K562 (cell line): ENCODE measurements at regions not wholly inside any gene's neighbourhood (a gene's known extent, or its start where the extent isn't known, plus 50 kb on each side); places are given as distances from the start of the nearest gene placed in this dataset.

Experiments
- ATF1 ChIP-seq, 2 experiments: fragments of 450-650 bp in 1 of 2; IDR thresholded peaks; 2 replicates each; pipeline ENCODE4 v1.6.1; 2016; ENCODE audit warnings: missing compliant biosample characterization in 1 of 2, missing genetic modification characterization in 1 of 2
- CHCHD3 ChIP-seq: fragments of 250-450 bp; sonication (Bioruptor Pico); IDR thresholded peaks from 2 replicates; pipeline ENCODE4 v2.1.2; 2022; ENCODE audit warnings: mild to moderate bottlenecking
- COPS2 ChIP-seq: fragments of 450-650 bp; conservative IDR thresholded peaks from 2 replicates; pipeline ENCODE4 v1.6.1; 2016; ENCODE audit warnings: mild to moderate bottlenecking, moderate library complexity
- DDX20 ChIP-seq: fragments of 450-650 bp; IDR thresholded peaks from 2 replicates; pipeline ENCODE4 v1.6.1; 2016; ENCODE audit warnings: missing genetic modification characterization, low read depth, mild to moderate bottlenecking, missing compliant biosample characterization, moderate library complexity
- ELF1 ChIP-seq: fragments of 200-800 bp; sonication (Bioruptor generic); IDR thresholded peaks from 2 replicates; pipeline ENCODE4 v1.6.1; 2016; ENCODE audit warnings: missing genetic modification characterization, missing compliant biosample characterization
- ETS2 ChIP-seq: IDR thresholded peaks from 2 replicates; pipeline ENCODE4 v1.6.1; 2016; ENCODE audit warnings: borderline replicate concordance, missing genetic modification characterization, mild to moderate bottlenecking, moderate library complexity, missing compliant biosample characterization; ENCODE audit not compliant: poor library complexity, severe bottlenecking
- FOXM1 ChIP-seq, 2 experiments: fragments of 450-650 bp in 1 of 2; sonication (generic) in 1 of 2; formaldehyde crosslinking in 1 of 2; IDR thresholded peaks; 2 replicates each; pipeline versions ENCODE4 v1.6.1 to v1.9.0; 2017 to 2022; ENCODE audit warnings: low read depth in 2 of 2, mild to moderate bottlenecking in 2 of 2, missing genetic modification reagents in 1 of 2, moderate library complexity in 1 of 2
- HIVEP1 ChIP-seq: fragments of 250-450 bp; sonication (Bioruptor Pico); IDR thresholded peaks from 2 replicates; pipeline ENCODE4 v1.4.0; 2020; ENCODE audit warnings: mild to moderate bottlenecking
- POU5F1 ChIP-seq: fragments of 150-350 bp; IDR thresholded peaks from 2 replicates; pipeline ENCODE4 v1.6.1; 2014; ENCODE audit warnings: borderline replicate concordance, low read length, low read depth, mild to moderate bottlenecking; ENCODE audit not compliant: partially characterized antibody
- SMAD2 ChIP-seq: fragments of 150-350 bp; IDR thresholded peaks from 2 replicates; pipeline ENCODE4 v1.6.1; 2014; ENCODE audit warnings: low read depth, mild to moderate bottlenecking, low read length
- SMAD4 ChIP-seq: fragments of 250-450 bp; sonication (Bioruptor Pico); conservative IDR thresholded peaks from 2 replicates; pipeline ENCODE4 v1.8.0; 2021; ENCODE audit warnings: inconsistent platforms, mild to moderate bottlenecking, moderate library complexity
- TAL1 ChIP-seq: fragments of 450-650 bp; IDR thresholded peaks from 2 replicates; pipeline ENCODE4 v1.6.1; 2016; ENCODE audit warnings: mild to moderate bottlenecking
- ZBTB1 ChIP-seq: sonication (generic); formaldehyde crosslinking; IDR thresholded peaks from 2 replicates; pipeline ENCODE4 v1.8.1; 2023; ENCODE audit warnings: missing genetic modification reagents, low read depth, mild to moderate bottlenecking, borderline replicate concordance
- ZEB2 ChIP-seq: fragments of 450-650 bp; IDR thresholded peaks from 2 replicates; pipeline ENCODE4 v1.6.1; 2016
- ZFP1 ChIP-seq: fragments of 450-650 bp; formaldehyde crosslinking; IDR thresholded peaks from 2 replicates; pipeline ENCODE4 v1.4.0; 2020; ENCODE audit warnings: mild to moderate bottlenecking, mixed read lengths
- ZNF124 ChIP-seq: sonication (generic); formaldehyde crosslinking; IDR thresholded peaks from 2 replicates; pipeline ENCODE4 v1.8.1; 2022; ENCODE audit warnings: missing genetic modification reagents
- ZNF184 ChIP-seq: sonication (generic); formaldehyde crosslinking; IDR thresholded peaks from 2 replicates; pipeline ENCODE4 v1.5.0; 2020; ENCODE audit warnings: missing genetic modification reagents
- TF ChIP-seq, protein P1 (sequence below): fragments of 250-450 bp; sonication (Bioruptor Pico); IDR thresholded peaks from 2 replicates; pipeline ENCODE4 v1.5.0; 2021; ENCODE audit warnings: mild to moderate bottlenecking, borderline replicate concordance
- TF ChIP-seq, protein P2 (sequence below): fragments of 450-650 bp; formaldehyde crosslinking; IDR thresholded peaks from 2 replicates; pipeline ENCODE4 v1.4.0; 2020; ENCODE audit warnings: mild to moderate bottlenecking, moderate library complexity
- TF ChIP-seq, protein P3 (sequence below), 3 experiments: IDR thresholded peaks in 2 of 3; conservative IDR thresholded peaks in 1 of 3; 2 replicates each; pipeline ENCODE4 v1.5.1; 2011 to 2012; ENCODE audit warnings: low read length in 3 of 3, mild to moderate bottlenecking in 3 of 3, control low read depth in 2 of 3, improper control_type of control experiment in 1 of 3, inconsistent platforms in 1 of 3, low read depth in 1 of 3, mixed read lengths in 1 of 3, moderate library complexity in 1 of 3; ENCODE audit not compliant: insufficient read depth in 2 of 3

DNA sequence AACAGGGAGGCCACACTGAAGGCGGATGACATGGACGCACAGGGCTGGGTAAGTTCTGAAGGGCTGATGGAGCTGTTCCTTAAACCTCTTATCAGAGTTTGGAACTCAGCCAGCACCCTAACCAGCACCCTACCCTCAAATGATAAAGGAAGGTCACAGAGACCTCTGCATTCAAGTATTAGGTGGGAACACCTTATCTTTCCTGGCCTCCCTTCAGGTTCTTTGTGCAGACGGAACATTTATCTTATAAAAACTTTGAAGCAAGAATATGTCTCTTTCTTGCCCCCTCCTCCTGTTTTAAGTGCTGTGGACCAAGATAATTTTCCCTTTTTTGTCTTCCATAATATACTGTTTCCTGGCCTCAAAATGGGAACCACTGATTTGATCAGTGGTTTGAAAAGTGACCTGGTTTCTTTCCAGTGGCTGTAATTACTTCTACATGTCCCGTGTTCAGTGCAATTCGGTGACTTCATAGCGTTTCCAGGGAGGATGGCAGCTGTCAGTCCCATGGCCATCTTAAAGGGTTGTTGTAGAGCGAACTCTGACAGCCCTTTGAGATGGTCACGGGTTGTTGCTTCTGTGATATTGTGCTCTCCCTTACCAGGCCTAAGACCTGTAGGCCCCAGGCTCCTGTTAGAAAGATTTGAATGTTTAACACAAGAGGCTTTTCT is 213.2 kb upstream of the MYLIP start (continued):
- TF ChIP-seq, protein P1, sequence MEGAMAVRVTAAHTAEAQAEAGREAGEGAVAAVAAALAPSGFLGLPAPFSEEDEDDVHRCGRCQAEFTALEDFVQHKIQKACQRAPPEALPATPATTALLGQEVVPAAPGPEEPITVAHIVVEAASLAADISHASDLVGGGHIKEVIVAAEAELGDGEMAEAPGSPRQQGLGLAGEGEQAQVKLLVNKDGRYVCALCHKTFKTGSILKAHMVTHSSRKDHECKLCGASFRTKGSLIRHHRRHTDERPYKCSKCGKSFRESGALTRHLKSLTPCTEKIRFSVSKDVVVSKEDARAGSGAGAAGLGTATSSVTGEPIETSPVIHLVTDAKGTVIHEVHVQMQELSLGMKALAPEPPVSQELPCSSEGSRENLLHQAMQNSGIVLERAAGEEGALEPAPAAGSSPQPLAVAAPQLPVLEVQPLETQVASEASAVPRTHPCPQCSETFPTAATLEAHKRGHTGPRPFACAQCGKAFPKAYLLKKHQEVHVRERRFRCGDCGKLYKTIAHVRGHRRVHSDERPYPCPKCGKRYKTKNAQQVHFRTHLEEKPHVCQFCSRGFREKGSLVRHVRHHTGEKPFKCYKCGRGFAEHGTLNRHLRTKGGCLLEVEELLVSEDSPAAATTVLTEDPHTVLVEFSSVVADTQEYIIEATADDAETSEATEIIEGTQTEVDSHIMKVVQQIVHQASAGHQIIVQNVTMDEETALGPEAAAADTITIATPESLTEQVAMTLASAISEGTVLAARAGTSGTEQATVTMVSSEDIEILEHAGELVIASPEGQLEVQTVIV (CRISPR knock-in tag), result no peak
- TF ChIP-seq ZFP1 (CRISPR knock-in tag) (no peak), ZEB2 (peak; percentile 98), ZNF124 (CRISPR knock-in tag) (no peak), DDX20 (tag) (no peak), ELF1 (tag) (no peak), SMAD2 (no peak), SMAD4 (CRISPR knock-in tag) (peak; percentile 89), ZNF184 (CRISPR knock-in tag) (no peak), ZBTB1 (no peak), HIVEP1 (CRISPR knock-in tag) (0 out of 2 replicates have a peak, but pooled peaks have one; percentile 61), TAL1 (peak; percentile 86), COPS2 (no peak), FOXM1 (IDR thresholded peaks at IDR 0.05; ENCODE audit: low read depth) (peak; percentile 84), FOXM1 (CRISPR knock-in tag; IDR thresholded peaks at IDR 0.05; ENCODE audit: low read depth) (no peak), ATF1 (CRISPR knock-in tag; IDR thresholded peaks at IDR 0.05) (no peak), ATF1 (tag; IDR thresholded peaks at IDR 0.05) (peak; percentile 10), CHCHD3 (CRISPR knock-in tag) (no peak), ETS2 (tag) (no peak), POU5F1 (no peak)
- TF ChIP-seq, protein P2, sequence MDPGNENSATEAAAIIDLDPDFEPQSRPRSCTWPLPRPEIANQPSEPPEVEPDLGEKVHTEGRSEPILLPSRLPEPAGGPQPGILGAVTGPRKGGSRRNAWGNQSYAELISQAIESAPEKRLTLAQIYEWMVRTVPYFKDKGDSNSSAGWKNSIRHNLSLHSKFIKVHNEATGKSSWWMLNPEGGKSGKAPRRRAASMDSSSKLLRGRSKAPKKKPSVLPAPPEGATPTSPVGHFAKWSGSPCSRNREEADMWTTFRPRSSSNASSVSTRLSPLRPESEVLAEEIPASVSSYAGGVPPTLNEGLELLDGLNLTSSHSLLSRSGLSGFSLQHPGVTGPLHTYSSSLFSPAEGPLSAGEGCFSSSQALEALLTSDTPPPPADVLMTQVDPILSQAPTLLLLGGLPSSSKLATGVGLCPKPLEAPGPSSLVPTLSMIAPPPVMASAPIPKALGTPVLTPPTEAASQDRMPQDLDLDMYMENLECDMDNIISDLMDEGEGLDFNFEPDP (CRISPR knock-in tag), result no peak
- TF ChIP-seq, protein P3, sequence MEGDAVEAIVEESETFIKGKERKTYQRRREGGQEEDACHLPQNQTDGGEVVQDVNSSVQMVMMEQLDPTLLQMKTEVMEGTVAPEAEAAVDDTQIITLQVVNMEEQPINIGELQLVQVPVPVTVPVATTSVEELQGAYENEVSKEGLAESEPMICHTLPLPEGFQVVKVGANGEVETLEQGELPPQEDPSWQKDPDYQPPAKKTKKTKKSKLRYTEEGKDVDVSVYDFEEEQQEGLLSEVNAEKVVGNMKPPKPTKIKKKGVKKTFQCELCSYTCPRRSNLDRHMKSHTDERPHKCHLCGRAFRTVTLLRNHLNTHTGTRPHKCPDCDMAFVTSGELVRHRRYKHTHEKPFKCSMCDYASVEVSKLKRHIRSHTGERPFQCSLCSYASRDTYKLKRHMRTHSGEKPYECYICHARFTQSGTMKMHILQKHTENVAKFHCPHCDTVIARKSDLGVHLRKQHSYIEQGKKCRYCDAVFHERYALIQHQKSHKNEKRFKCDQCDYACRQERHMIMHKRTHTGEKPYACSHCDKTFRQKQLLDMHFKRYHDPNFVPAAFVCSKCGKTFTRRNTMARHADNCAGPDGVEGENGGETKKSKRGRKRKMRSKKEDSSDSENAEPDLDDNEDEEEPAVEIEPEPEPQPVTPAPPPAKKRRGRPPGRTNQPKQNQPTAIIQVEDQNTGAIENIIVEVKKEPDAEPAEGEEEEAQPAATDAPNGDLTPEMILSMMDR (IDR thresholded peaks at IDR 0.05 in 2 of 3, conservative IDR thresholded peaks at IDR 0.05 in 1 of 3; ENCODE audit: insufficient read depth in 2 of 3, low read depth in 1 of 3, low read length in 3 of 3), result no peak
